Liver (tissue), 8 donors: ENCODE measurements at regions not wholly inside any gene's neighbourhood (a gene's known extent, or its start where the extent isn't known, plus 50 kb on each side); places are given as distances from the start of the nearest gene placed in this dataset.

Experiments used
- DNase-seq: peaks from one replicate; pipeline ENCODE4 v3.0.0-alpha.2; 2017; ENCODE audit warnings: low spot score
- H3K27ac ChIP-seq, 2 donors: one replicate each; pipeline ENCODE4 v1.7.0; 2013; ENCODE audit warnings: inconsistent platforms in 2 of 2, low read length in 2 of 2, control low read depth in 1 of 2, low read depth in 1 of 2, mild to moderate bottlenecking in 1 of 2
- H3K27me3 ChIP-seq, 4 donors: one replicate each; pipeline versions ENCODE4 v1.6.1 to v1.7.0; 2013; ENCODE audit warnings: low read length in 3 of 4, inconsistent platforms in 1 of 4, mild to moderate bottlenecking in 1 of 4, moderate library complexity in 1 of 4; ENCODE audit not compliant: control insufficient read depth in 4 of 4, insufficient read depth in 4 of 4
- H3K36me3 ChIP-seq, 4 donors: one replicate each; pipeline versions ENCODE4 v1.6.1 to v1.7.0; 2013; ENCODE audit warnings: low read length in 3 of 4, mild to moderate bottlenecking in 3 of 4, low read depth in 1 of 4, moderate library complexity in 1 of 4; ENCODE audit not compliant: control insufficient read depth in 4 of 4, insufficient read depth in 3 of 4
- H3K4me1 ChIP-seq, 4 donors: one replicate each; pipeline versions ENCODE4 v1.6.1 to v1.7.0; 2013; ENCODE audit warnings: low read length in 3 of 4, mild to moderate bottlenecking in 3 of 4, moderate library complexity in 1 of 4; ENCODE audit not compliant: control insufficient read depth in 4 of 4, insufficient read depth in 4 of 4
- H3K4me3 ChIP-seq, 3 donors: one replicate each; pipeline versions ENCODE4 v1.6.1 to v1.7.0; 2013; ENCODE audit warnings: low read length in 3 of 3, control low read depth in 1 of 3, low read depth in 1 of 3, mild to moderate bottlenecking in 1 of 3
- H3K9ac ChIP-seq, 2 donors: one replicate each; pipeline ENCODE4 v1.7.0; 2013; ENCODE audit warnings: low read length in 2 of 2, mild to moderate bottlenecking in 2 of 2, moderate library complexity in 2 of 2, control low read depth in 1 of 2, low read depth in 1 of 2
- H3K9me3 ChIP-seq, 4 donors: one replicate each; pipeline versions ENCODE4 v1.6.1 to v1.7.0; 2013; ENCODE audit warnings: low read length in 3 of 4; ENCODE audit not compliant: control insufficient read depth in 4 of 4
- ATF3 ChIP-seq: IDR thresholded peaks from 2 replicates; pipeline ENCODE4 v1.6.1; 2016; ENCODE audit warnings: antibody characterized with exemption
- CTCF ChIP-seq: fragments of 150-350 bp; IDR thresholded peaks from 2 replicates; pipeline ENCODE4 v1.5.1; 2017; ENCODE audit warnings: improper control_type of control experiment, low read depth, low read length; ENCODE audit not compliant: missing input control
- EGR1 ChIP-seq, 2 donors: IDR thresholded peaks; 2 replicates each; pipeline ENCODE4 v1.6.1; 2016 to 2018; ENCODE audit warnings: antibody characterized with exemption in 2 of 2, low read depth in 2 of 2
- FOXA1 ChIP-seq: IDR thresholded peaks from 2 replicates; pipeline ENCODE4 v1.6.1; 2016; ENCODE audit warnings: antibody characterized with exemption
- FOXA2 ChIP-seq: IDR thresholded peaks from 2 replicates; pipeline ENCODE4 v1.6.1; 2016; ENCODE audit warnings: antibody characterized with exemption
- GABPA ChIP-seq, 2 donors: IDR thresholded peaks in 1 of 2; conservative IDR thresholded peaks in 1 of 2; 2 replicates each; pipeline ENCODE4 v1.6.1; 2016; ENCODE audit warnings: antibody characterized with exemption in 2 of 2, mild to moderate bottlenecking in 1 of 2, moderate library complexity in 1 of 2
- HNF4A ChIP-seq, 2 donors: conservative IDR thresholded peaks; 2 replicates each; pipeline ENCODE4 v1.6.1; 2016; ENCODE audit warnings: antibody characterized with exemption in 2 of 2, mild to moderate bottlenecking in 2 of 2
- HNF4G ChIP-seq: IDR thresholded peaks from 2 replicates; pipeline ENCODE4 v1.6.1; 2016; ENCODE audit warnings: antibody characterized with exemption
- JUND ChIP-seq, 2 donors: IDR thresholded peaks; 2 replicates each; pipeline ENCODE4 v1.6.1; 2016; ENCODE audit warnings: antibody characterized with exemption in 2 of 2
- MAX ChIP-seq: IDR thresholded peaks from 2 replicates; pipeline ENCODE4 v1.6.1; 2016; ENCODE audit warnings: antibody characterized with exemption
- NR2F2 ChIP-seq: IDR thresholded peaks from 2 replicates; pipeline ENCODE4 v1.6.1; 2016; ENCODE audit warnings: antibody characterized with exemption
- RAD21 ChIP-seq, 2 donors: IDR thresholded peaks; 2 replicates each; pipeline ENCODE4 v1.6.1; 2016; ENCODE audit warnings: antibody characterized with exemption in 2 of 2, mild to moderate bottlenecking in 2 of 2
- RXRA ChIP-seq, 2 donors: IDR thresholded peaks; 2 replicates each; pipeline ENCODE4 v1.6.1; 2017 to 2018; ENCODE audit warnings: antibody characterized with exemption in 2 of 2, mild to moderate bottlenecking in 1 of 2
- SP1 ChIP-seq: IDR thresholded peaks from 2 replicates; pipeline ENCODE4 v1.6.1; 2018; ENCODE audit warnings: antibody characterized with exemption, mild to moderate bottlenecking
- TAF1 ChIP-seq: conservative IDR thresholded peaks from 2 replicates; pipeline ENCODE4 v1.6.1; 2016; ENCODE audit warnings: antibody characterized with exemption, mild to moderate bottlenecking
- YY1 ChIP-seq: IDR thresholded peaks from 2 replicates; pipeline ENCODE4 v1.6.1; 2016; ENCODE audit warnings: antibody characterized with exemption, mild to moderate bottlenecking
- WGBS: extraction: QIAGEN DNeasy Blood & Tissue Kit; methylation state at CpG from one replicate; pipeline ENCODE4 v1.1.7; 2013; 5-methylcytosine and 5-hydroxymethylcytosine counted together
- TF ChIP-seq, protein P1 (sequence below): IDR thresholded peaks from 2 replicates; pipeline ENCODE4 v1.6.1; 2016; ENCODE audit warnings: antibody characterized with exemption
- donor health status: healthy.
- donor health status: healthy.
- donor health status: healthy.
- donor health status: healthy.
- donor health status: healthy.

DNA sequence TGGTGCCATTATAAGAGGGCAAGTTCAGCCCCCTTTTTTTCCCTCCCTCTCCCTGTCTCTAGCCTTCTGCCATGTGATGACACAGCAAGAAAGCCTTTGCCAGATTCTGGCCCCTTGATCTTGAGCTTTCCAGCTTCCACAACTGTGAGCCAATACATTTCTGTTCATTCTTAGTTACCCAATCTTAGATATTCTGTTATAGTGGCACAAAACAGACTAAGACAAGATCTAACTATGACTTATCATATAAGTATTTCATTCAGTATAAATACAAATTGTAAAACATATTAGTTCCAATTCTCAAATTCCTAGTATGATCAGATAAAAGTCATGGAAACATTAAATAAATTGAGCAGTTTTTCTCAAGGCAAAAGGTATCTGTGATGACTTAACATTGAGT is 276.3 kb downstream of the COX7C start (continued):
- TF ChIP-seq CTCF (no peak), NR2F2 (no peak), GABPA (IDR thresholded peaks at IDR 0.05 in 1 of 2, conservative IDR thresholded peaks at IDR 0.05 in 1 of 2) (no peak), FOXA1 (no peak), ATF3 (no peak), FOXA2 (no peak), EGR1 (IDR thresholded peaks at IDR 0.05; ENCODE audit: low read depth in 2 of 2) (no peak), JUND (IDR thresholded peaks at IDR 0.05) (no peak), RAD21 (IDR thresholded peaks at IDR 0.05) (no peak), HNF4A (conservative IDR thresholded peaks at IDR 0.05) (no peak), MAX (no peak), YY1 (no peak), HNF4G (no peak)

DNA sequence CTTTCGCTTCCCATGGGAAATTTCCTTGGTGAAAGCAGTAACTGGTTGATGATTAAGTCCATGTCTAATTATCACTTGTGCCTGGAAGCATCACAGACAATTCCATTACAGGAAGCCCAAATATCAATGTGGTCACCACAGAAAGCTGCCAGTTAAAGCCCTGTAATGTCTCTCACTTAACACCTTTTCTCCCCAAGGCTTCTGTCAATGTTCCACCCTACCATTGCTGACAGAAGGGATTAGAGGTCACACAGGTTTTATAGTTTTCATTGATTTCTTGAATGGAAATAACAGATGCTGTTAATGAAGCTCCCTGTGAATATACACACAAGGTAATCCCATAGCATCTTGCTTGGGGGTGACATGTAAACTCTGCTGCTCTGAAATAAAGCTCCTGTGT is 279.2 kb downstream of the COX7C start:
- Histone ChIP-seq H3K4me1 (no peaks in the 10 kb centered on the region), H3K36me3 (no peaks in the 10 kb centered on the region), H3K27me3 (no peaks in the 10 kb centered on the region), H3K9ac (no peak overlapping the region), H3K9me3 (no peaks in the 10 kb centered on the region), H3K4me3 (no peak overlapping the region), H3K27ac (no peak overlapping the region)
- TF ChIP-seq FOXA1, result no peak
- TF ChIP-seq HNF4A (conservative IDR thresholded peaks at IDR 0.05), result no peak
- TF ChIP-seq HNF4G, result no peak
- no peak for TF ChIP-seq EGR1 (IDR thresholded peaks at IDR 0.05; ENCODE audit: low read depth in 2 of 2)
- TF ChIP-seq FOXA2, result no peak
- TF ChIP-seq, protein P1, sequence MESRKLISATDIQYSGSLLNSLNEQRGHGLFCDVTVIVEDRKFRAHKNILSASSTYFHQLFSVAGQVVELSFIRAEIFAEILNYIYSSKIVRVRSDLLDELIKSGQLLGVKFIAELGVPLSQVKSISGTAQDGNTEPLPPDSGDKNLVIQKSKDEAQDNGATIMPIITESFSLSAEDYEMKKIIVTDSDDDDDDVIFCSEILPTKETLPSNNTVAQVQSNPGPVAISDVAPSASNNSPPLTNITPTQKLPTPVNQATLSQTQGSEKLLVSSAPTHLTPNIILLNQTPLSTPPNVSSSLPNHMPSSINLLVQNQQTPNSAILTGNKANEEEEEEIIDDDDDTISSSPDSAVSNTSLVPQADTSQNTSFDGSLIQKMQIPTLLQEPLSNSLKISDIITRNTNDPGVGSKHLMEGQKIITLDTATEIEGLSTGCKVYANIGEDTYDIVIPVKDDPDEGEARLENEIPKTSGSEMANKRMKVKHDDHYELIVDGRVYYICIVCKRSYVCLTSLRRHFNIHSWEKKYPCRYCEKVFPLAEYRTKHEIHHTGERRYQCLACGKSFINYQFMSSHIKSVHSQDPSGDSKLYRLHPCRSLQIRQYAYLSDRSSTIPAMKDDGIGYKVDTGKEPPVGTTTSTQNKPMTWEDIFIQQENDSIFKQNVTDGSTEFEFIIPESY, result no peak
- 90% methylated on average over 1 of the region's 1 CpG for WGBS
- DNase-seq, result no peak

GRCh38 chr5:86909418-86910295 is 291.9 kb downstream of the COX7C start:
- Histone ChIP-seq H3K36me3 (no peaks in the 10 kb centered on the region), H3K27me3 (no peaks in the 10 kb centered on the region), H3K9me3 (no peaks in the 10 kb centered on the region), H3K9ac (no peak overlapping the region), H3K4me1 (no peaks in the 10 kb centered on the region), H3K4me3 (no peak overlapping the region), H3K27ac (no peak overlapping the region)
- no peak for DNase-seq
- 54% methylated on average over 6 of the region's 6 CpGs for WGBS
- no peak for TF ChIP-seq NR2F2
- TF ChIP-seq HNF4A (conservative IDR thresholded peaks at IDR 0.05), result no peak
- TF ChIP-seq HNF4G, result no peak
- no peak for TF ChIP-seq FOXA1
- TF ChIP-seq FOXA2, result no peak
- no peak for TF ChIP-seq JUND (IDR thresholded peaks at IDR 0.05)
- no peak for TF ChIP-seq ATF3
- no peak for TF ChIP-seq YY1
- TF ChIP-seq, protein P1, result no peak
- no peak for TF ChIP-seq TAF1
- no peak for TF ChIP-seq EGR1 (IDR thresholded peaks at IDR 0.05; ENCODE audit: low read depth in 2 of 2)
- no peak for TF ChIP-seq GABPA (IDR thresholded peaks at IDR 0.05 in 1 of 2, conservative IDR thresholded peaks at IDR 0.05 in 1 of 2)
- TF ChIP-seq RXRA (IDR thresholded peaks at IDR 0.05), result no peak
- no peak for TF ChIP-seq SP1
- no peak for TF ChIP-seq RAD21 (IDR thresholded peaks at IDR 0.05)
- TF ChIP-seq CTCF, result no peak
- no peak for TF ChIP-seq MAX
